ENCODE measurements at regions not wholly inside any gene's neighbourhood (a gene's known extent, or its start where the extent isn't known, plus 50 kb on each side); places are given as distances from the start of the nearest gene placed in this dataset.

GRCh38 chr7:135845415-135846075 lies 96.9 kb upstream of the FAM180A start:
- no peak for DNase-seq (ENCODE audit: low read depth, low spot score)
- in situ Hi-C loops (cut with HindIII; ENCODE audit: low sequenced_read_pairs), result no loop called here
- no peak overlapping the region for H3K4me3 ChIP-seq (ENCODE audit: low read depth, low read length)
- TF ChIP-seq CTCF (IDR thresholded peaks at IDR 0.05; ENCODE audit: low read depth, low read length), result no peak

- H3K4me3 ChIP-seq (ENCODE audit: low read depth, low read length), result no peak overlapping the region
- no peak for DNase-seq (ENCODE audit: low read depth, low spot score)
- no peak for TF ChIP-seq CTCF (IDR thresholded peaks at IDR 0.05; ENCODE audit: low read depth, low read length)
- in situ Hi-C loops (cut with HindIII; ENCODE audit: low sequenced_read_pairs), result no loop called here
These were observed 96.3 kb upstream of the FAM180A start for GRCh38 chr7:135844903-135845302.

- in situ Hi-C loops (cut with HindIII; ENCODE audit: low sequenced_read_pairs), result no loop called here
- H3K4me3 ChIP-seq (ENCODE audit: low read depth, low read length), result no peak overlapping the region
- DNase-seq (ENCODE audit: low read depth, low spot score), result no peak
- no peak for TF ChIP-seq CTCF (IDR thresholded peaks at IDR 0.05; ENCODE audit: low read depth, low read length)
These were observed 94.6 kb upstream of the FAM180A start for GRCh38 chr7:135843214-135843613.

- H3K4me3 ChIP-seq (ENCODE audit: low read depth, low read length), result no peak overlapping the region
- in situ Hi-C loops (cut with HindIII; ENCODE audit: low sequenced_read_pairs), result no loop called here
- no peak for DNase-seq (ENCODE audit: low read depth, low spot score)
- no peak for TF ChIP-seq CTCF (IDR thresholded peaks at IDR 0.05; ENCODE audit: low read depth, low read length)
These were observed 94.0 kb upstream of the FAM180A start for GRCh38 chr7:135842446-135843179.

GRCh38 chr7:135840591-135840990 lies 92.0 kb upstream of the FAM180A start:
- in situ Hi-C loops (cut with HindIII; ENCODE audit: low sequenced_read_pairs), result no loop called here
- H3K4me3 ChIP-seq (ENCODE audit: low read depth, low read length), result no peak overlapping the region
- no peak for DNase-seq (ENCODE audit: low read depth, low spot score)
- no peak for TF ChIP-seq CTCF (IDR thresholded peaks at IDR 0.05; ENCODE audit: low read depth, low read length)

- in situ Hi-C loops (cut with HindIII; ENCODE audit: low sequenced_read_pairs), result no loop called here
- DNase-seq (ENCODE audit: low read depth, low spot score), result no peak
- no peak for TF ChIP-seq CTCF (IDR thresholded peaks at IDR 0.05; ENCODE audit: low read depth, low read length)
- H3K4me3 ChIP-seq (ENCODE audit: low read depth, low read length), result no peak overlapping the region
These were observed 89.1 kb upstream of the FAM180A start for GRCh38 chr7:135837675-135838074.
